Glutamatergic neuron (in vitro differentiated cells): ENCODE measurements at regions not wholly inside any gene's neighbourhood (a gene's known extent, or its start where the extent isn't known, plus 50 kb on each side); places are given as distances from the start of the nearest gene placed in this dataset.

Experiments used
- DNase-seq: peaks from one replicate; pipeline ENCODE4 v3.0.0; 2022
- H3K27ac Mint-ChIP-seq: one replicate; pipeline ENCODE4 v1.8.0; 2020; ENCODE audit warnings: mild to moderate bottlenecking, mixed read lengths, inconsistent platforms; ENCODE audit not compliant: unreplicated experiment
- H3K27me3 Mint-ChIP-seq: one replicate; pipeline ENCODE4 v1.8.0; 2020; ENCODE audit warnings: mild to moderate bottlenecking, moderate library complexity, mixed read lengths, inconsistent platforms; ENCODE audit not compliant: unreplicated experiment
- H3K36me3 Mint-ChIP-seq: one replicate; pipeline ENCODE4 v1.8.0; 2020; ENCODE audit warnings: mild to moderate bottlenecking, mixed read lengths, inconsistent platforms; ENCODE audit not compliant: unreplicated experiment
- H3K4me1 Mint-ChIP-seq: one replicate; pipeline ENCODE4 v1.8.0; 2020; ENCODE audit warnings: mild to moderate bottlenecking, low read depth, mixed read lengths, inconsistent platforms; ENCODE audit not compliant: unreplicated experiment
- H3K4me3 Mint-ChIP-seq: one replicate; pipeline ENCODE4 v1.8.0; 2020; ENCODE audit warnings: mild to moderate bottlenecking, mixed read lengths, inconsistent platforms; ENCODE audit not compliant: unreplicated experiment
- H3K9me3 Mint-ChIP-seq: one replicate; pipeline ENCODE4 v1.8.0; 2020; ENCODE audit warnings: mild to moderate bottlenecking, moderate library complexity, mixed read lengths, inconsistent platforms; ENCODE audit not compliant: unreplicated experiment
- TF ChIP-seq, protein P1 (sequence below): fragments of 200-600 bp; sonication (generic); IDR thresholded peaks from one replicate; pipeline ENCODE4 v1.5.0; 2021; ENCODE audit not compliant: partially characterized antibody, unreplicated experiment

DNA sequence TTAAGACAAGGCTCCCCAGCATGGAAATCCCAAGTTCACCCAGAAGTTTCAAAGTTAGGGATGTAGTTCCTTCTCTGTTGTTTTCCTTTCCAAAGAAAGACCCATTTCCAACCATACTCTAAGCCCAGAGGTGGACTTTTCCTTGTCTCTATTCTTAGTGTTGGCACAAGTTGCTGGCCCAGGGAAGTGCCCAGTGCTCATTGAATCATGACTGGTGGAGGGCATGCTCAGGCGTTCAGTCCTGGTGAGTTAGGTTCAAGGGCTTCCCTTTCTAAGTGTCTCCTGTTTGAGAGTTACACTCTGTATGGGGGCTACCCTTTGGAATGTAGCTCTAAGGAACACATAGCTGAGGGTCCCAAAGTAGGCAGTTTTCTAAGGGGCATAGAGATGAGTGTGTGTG lies 389.5 kb downstream of the KCNRG start:
- H3K4me1 Mint-ChIP-seq = peaks cover 18% of the 10 kb centered on the region
- H3K27ac Mint-ChIP-seq = no peak overlapping the region
- H3K27me3 Mint-ChIP-seq = no peaks in the 10 kb centered on the region
- peaks cover 8% of the 10 kb centered on the region for H3K9me3 Mint-ChIP-seq
- H3K36me3 Mint-ChIP-seq = peaks cover 6% of the 10 kb centered on the region
- no peak for DNase-seq
- TF ChIP-seq, protein P1, sequence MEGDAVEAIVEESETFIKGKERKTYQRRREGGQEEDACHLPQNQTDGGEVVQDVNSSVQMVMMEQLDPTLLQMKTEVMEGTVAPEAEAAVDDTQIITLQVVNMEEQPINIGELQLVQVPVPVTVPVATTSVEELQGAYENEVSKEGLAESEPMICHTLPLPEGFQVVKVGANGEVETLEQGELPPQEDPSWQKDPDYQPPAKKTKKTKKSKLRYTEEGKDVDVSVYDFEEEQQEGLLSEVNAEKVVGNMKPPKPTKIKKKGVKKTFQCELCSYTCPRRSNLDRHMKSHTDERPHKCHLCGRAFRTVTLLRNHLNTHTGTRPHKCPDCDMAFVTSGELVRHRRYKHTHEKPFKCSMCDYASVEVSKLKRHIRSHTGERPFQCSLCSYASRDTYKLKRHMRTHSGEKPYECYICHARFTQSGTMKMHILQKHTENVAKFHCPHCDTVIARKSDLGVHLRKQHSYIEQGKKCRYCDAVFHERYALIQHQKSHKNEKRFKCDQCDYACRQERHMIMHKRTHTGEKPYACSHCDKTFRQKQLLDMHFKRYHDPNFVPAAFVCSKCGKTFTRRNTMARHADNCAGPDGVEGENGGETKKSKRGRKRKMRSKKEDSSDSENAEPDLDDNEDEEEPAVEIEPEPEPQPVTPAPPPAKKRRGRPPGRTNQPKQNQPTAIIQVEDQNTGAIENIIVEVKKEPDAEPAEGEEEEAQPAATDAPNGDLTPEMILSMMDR = no peak
- no peak overlapping the region for H3K4me3 Mint-ChIP-seq

DNA sequence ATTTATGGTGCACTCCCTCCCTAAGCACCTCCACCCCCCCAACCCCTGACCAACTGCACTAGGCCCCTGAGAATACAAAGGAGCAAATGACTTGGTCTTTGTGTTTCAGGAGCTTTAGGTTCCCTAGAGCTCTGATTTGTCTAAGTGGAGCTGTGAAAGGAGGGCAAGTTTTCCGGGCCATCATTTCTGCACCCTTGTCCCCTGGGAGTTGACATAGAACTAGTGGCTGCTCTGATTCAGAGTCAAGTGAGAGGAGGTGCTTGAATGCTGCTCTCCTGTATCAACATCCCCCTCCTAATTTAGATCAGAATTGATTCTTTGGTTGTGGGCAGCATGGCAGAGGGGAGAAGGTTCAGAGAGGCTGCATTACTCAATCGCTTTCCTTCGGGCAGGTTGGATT lies 391.6 kb downstream of the KCNRG start:
- TF ChIP-seq, protein P1 = no peak
- Mint-ChIP-seq H3K27ac (no peak overlapping the region), H3K27me3 (peaks cover 2% of the 10 kb centered on the region)

DNA sequence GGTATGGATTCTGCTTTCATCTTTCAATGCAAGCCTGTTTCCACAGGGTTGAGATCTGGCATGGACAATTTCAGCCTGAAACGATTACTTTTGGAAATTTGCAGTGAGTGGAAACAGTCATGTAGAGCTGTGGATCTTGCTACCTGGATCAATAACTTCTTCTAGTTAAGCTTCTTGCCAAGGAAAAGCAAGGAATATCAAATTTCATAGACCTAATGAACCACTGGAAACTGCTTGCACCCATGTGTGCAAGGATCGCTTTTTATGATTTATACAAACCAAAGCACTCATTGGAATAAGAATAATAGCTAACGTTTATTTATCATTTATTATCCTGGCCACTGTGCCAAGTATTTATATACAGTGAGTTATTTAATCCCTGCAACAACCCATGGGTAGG lies 392.8 kb downstream of the KCNRG start:
- Mint-ChIP-seq H3K9me3 (peaks cover 5% of the 10 kb centered on the region), H3K27ac (no peak overlapping the region), H3K4me1 (peaks cover 6% of the 10 kb centered on the region), H3K36me3 (no peaks in the 10 kb centered on the region), H3K4me3 (no peak overlapping the region), H3K27me3 (peaks cover 2% of the 10 kb centered on the region)
- no peak for DNase-seq
- TF ChIP-seq, protein P1 = no peak

More for the DNA sequence above, 391.6 kb downstream of the KCNRG start:
- Mint-ChIP-seq H3K9me3 (peaks cover 9% of the 10 kb centered on the region), H3K4me3 (no peak overlapping the region), H3K36me3 (peaks cover 6% of the 10 kb centered on the region), H3K4me1 (peaks cover 6% of the 10 kb centered on the region)
- no peak for DNase-seq

DNA sequence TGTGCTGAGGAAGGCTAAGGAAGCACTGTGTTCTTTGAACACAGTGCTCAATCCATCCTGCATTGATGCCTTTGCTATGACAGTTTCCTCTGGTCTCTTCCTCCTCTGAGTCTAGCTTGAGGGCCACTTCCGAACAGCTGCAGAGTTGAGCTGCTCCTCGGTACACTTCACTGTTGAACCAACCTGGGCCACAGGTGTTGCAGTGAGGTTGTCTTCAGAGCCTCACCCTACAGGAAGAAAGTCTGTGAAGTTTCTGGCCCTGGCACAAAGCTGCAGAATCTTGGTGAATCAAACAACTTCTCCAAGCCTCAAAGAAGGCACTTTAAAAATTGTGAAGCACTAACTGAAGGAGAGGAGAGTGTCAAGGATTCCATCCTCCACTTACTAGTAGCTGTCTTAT lies 394.0 kb downstream of the KCNRG start:
- TF ChIP-seq, protein P1 = no peak
- no peak overlapping the region for H3K27ac Mint-ChIP-seq
- no peak overlapping the region for H3K4me3 Mint-ChIP-seq
- no peak for DNase-seq
- peaks cover 2% of the 10 kb centered on the region for H3K27me3 Mint-ChIP-seq
- no peaks in the 10 kb centered on the region for H3K36me3 Mint-ChIP-seq
- H3K4me1 Mint-ChIP-seq = peaks cover 6% of the 10 kb centered on the region
- H3K9me3 Mint-ChIP-seq = peaks cover 5% of the 10 kb centered on the region

DNA sequence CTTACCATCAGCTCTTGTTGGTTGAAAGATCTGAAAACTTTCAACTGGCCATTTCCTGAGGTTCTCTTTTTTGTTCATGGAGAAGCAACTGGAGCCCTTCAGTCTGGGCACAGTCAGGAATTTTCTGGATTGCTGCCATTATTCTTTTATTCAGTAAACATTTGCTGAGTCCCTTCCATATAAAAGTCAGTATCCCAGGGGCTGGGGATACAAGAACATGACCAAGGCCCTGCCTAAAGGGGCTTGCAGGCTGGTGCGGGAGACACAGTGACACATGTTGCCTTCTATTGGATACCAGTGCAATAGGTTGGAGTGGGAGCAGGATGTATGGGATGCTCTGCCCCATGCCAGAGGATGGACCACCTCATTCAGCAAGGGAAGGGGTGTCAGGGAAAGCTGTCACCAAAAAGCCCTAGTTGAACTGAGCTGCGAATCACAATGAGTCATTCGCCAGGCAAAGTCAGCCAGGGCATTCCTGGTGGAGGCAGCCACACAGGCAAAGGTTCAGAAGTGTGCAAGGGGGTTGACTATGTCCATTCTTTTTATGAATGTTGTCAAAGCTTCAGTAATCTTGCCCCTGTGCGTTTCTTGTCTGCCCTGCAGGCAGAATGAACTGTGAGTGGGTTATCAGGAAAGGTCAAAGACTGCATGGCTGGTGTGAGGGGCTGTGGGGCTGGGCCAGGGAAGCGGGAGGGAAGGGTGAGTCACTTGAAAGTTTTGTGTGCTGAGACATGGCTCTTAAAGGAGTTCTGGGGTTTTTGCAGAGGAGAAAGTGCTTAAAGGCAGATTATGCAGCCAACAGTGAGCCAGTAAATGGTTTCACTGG lies 395.9 kb downstream of the KCNRG start:
- Mint-ChIP-seq H3K27me3 (peaks cover 2% of the 10 kb centered on the region), H3K27ac (no peak overlapping the region)

More for the DNA sequence above, 395.9 kb downstream of the KCNRG start:
- TF ChIP-seq, protein P1 = no peak
- Mint-ChIP-seq H3K36me3 (peaks cover 11% of the 10 kb centered on the region), H3K4me3 (no peak overlapping the region), H3K4me1 (peaks cover 6% of the 10 kb centered on the region), H3K9me3 (peaks cover 4% of the 10 kb centered on the region)
- DNase-seq = no peak
